SK-N-SH (cell line): ENCODE measurements at regions not wholly inside any gene's neighbourhood (a gene's known extent, or its start where the extent isn't known, plus 50 kb on each side); places are given as distances from the start of the nearest gene placed in this dataset.

Experiments used
- CTCF ChIA-PET: fragments of 300-600, 350-600 bp; formaldehyde crosslinking; extraction: SDS; loops from one replicate; lab custom pipeline; 2021; lab: Yijun Ruan, JAX
- POLR2A ChIA-PET: fragments of 350-600 bp; sonication (Branson Sonifier 250); formaldehyde crosslinking; extraction: SDS; loops from one replicate; lab custom pipeline; 2020; ENCODE audit warnings: antibody characterized with exemption, inconsistent platforms; lab: Yijun Ruan, JAX
- DNase-seq: peaks from one replicate; pipeline ENCODE4 v3.0.0; 2012
- H2AFZ ChIP-seq: fragments of 200-600 bp; sonication (generic); 2 replicates; pipeline ENCODE4 v1.8.1; 2016; ENCODE audit warnings: antibody characterized with exemption, mild to moderate bottlenecking, low read depth
- H3F3A ChIP-seq: fragments of 200-600 bp; sonication (generic); replicated peaks from 2 replicates; pipeline ENCODE3; 2016; ENCODE audit warnings: antibody characterized with exemption, mild to moderate bottlenecking; ENCODE audit not compliant: insufficient read depth
- H3K27ac ChIP-seq, 2 experiments: fragments of 200-500 bp in 1 of 2; fragments of 200-600 bp in 1 of 2; sonication (Bioruptor generic) in 1 of 2; sonication (generic), shearing (Covaris generic) in 1 of 2; 2 replicates each; pipeline versions ENCODE4 v1.5.1 to v1.6.1; 2014 to 2016; ENCODE audit warnings: low read depth in 2 of 2, inconsistent platforms in 1 of 2, low read length in 1 of 2, mild to moderate bottlenecking in 1 of 2, mixed read lengths in 1 of 2
- H3K27me3 ChIP-seq: fragments of 200-600 bp; sonication (generic), shearing (Covaris generic); 2 replicates; pipeline ENCODE4 v1.6.1; 2016; ENCODE audit warnings: mixed run types; ENCODE audit not compliant: insufficient read depth
- H3K36me3 ChIP-seq, 2 experiments: fragments of 200-500 bp in 1 of 2; fragments of 200-600 bp in 1 of 2; sonication (Bioruptor generic) in 1 of 2; sonication (generic) in 1 of 2; replicated peaks in 1 of 2; 2 replicates each; pipeline versions ENCODE3 to v1.5.1; 2014 to 2016; ENCODE audit warnings: low read length in 1 of 2, mild to moderate bottlenecking in 1 of 2; ENCODE audit not compliant: insufficient read depth in 2 of 2, control insufficient read depth in 1 of 2
- H3K4me1 ChIP-seq, 2 experiments: fragments of 200-500 bp in 1 of 2; fragments of 200-600 bp in 1 of 2; sonication (Bioruptor generic) in 1 of 2; sonication (generic), shearing (Covaris generic) in 1 of 2; 2 replicates each; pipeline versions ENCODE4 v1.5.1 to v1.6.1; 2014 to 2016; ENCODE audit warnings: low read depth in 1 of 2, low read length in 1 of 2, mixed run types in 1 of 2; ENCODE audit not compliant: insufficient read depth in 2 of 2, control insufficient read depth in 1 of 2
- H3K4me2 ChIP-seq: fragments of 200-600 bp; sonication (generic), shearing (Covaris generic); 2 replicates; pipeline ENCODE4 v1.6.1; 2017; ENCODE audit warnings: mixed run types
- H3K4me3 ChIP-seq, 2 experiments: fragments of 200-500 bp in 1 of 2; fragments of 200-600 bp in 1 of 2; sonication (Bioruptor generic) in 1 of 2; sonication (generic), shearing (Covaris generic) in 1 of 2; 2 replicates each; pipeline versions ENCODE4 v1.5.1 to v1.8.1; 2014 to 2016; ENCODE audit warnings: low read depth in 2 of 2, inconsistent platforms in 1 of 2, low read length in 1 of 2, mild to moderate bottlenecking in 1 of 2, mixed read lengths in 1 of 2, moderate library complexity in 1 of 2
- H3K79me2 ChIP-seq: fragments of 200-600 bp; sonication (generic); 2 replicates; pipeline ENCODE4 v1.8.1; 2017; ENCODE audit warnings: mild to moderate bottlenecking; ENCODE audit not compliant: insufficient read depth
- H3K9ac ChIP-seq: fragments of 200-600 bp; sonication (generic); 2 replicates; pipeline ENCODE4 v1.6.1; 2017; ENCODE audit warnings: mixed run types
- H3K9me2 ChIP-seq: fragments of 200-600 bp; sonication (generic); 2 replicates; pipeline ENCODE4 v1.6.1; 2017; ENCODE audit warnings: mixed run types
- H3K9me3 ChIP-seq: fragments of 200-600 bp; sonication (generic); 2 replicates; pipeline ENCODE4 v1.6.1; 2017; ENCODE audit warnings: mixed run types, mild to moderate bottlenecking, moderate library complexity
- H4K20me1 ChIP-seq: fragments of 200-600 bp; sonication (generic); 2 replicates; pipeline ENCODE4 v1.6.1; 2017; ENCODE audit warnings: mild to moderate bottlenecking, mixed run types; ENCODE audit not compliant: insufficient read depth
- EP300 ChIP-seq, 2 experiments: IDR thresholded peaks; 2 replicates each; pipeline versions ENCODE4 v1.4.0 to v1.6.1; 2012; ENCODE audit warnings: borderline replicate concordance in 1 of 2, low read depth in 1 of 2, low read length in 1 of 2
- FOXJ3 ChIP-seq: sonication (generic); formaldehyde crosslinking; IDR thresholded peaks from 2 replicates; pipeline ENCODE4 v1.5.1; 2020; ENCODE audit warnings: mild to moderate bottlenecking, missing genetic modification reagents
- GABPA ChIP-seq: IDR thresholded peaks from 2 replicates; pipeline ENCODE4 v1.4.0; 2012; ENCODE audit warnings: low read depth, mild to moderate bottlenecking
- GATA2 ChIP-seq: sonication (generic); formaldehyde crosslinking; IDR thresholded peaks from 2 replicates; pipeline ENCODE4 v1.5.0; 2020; ENCODE audit warnings: mild to moderate bottlenecking, missing genetic modification reagents
- IRF3 ChIP-seq: fragments of 150-350 bp; IDR thresholded peaks from 2 replicates; pipeline ENCODE4 v1.6.1; 2016; ENCODE audit warnings: mild to moderate bottlenecking, low read depth, low read length
- MEF2A ChIP-seq: IDR thresholded peaks from 2 replicates; pipeline ENCODE4 v1.4.0; 2012; ENCODE audit warnings: low read depth, borderline replicate concordance
- PBX3 ChIP-seq: IDR thresholded peaks from 2 replicates; pipeline ENCODE4; 2012
- POLR2AphosphoS5 ChIP-seq: IDR thresholded peaks from 2 replicates; pipeline ENCODE4 v1.6.1; 2012; ENCODE audit warnings: low read depth, low read length
- RAD21 ChIP-seq: IDR thresholded peaks from 2 replicates; pipeline ENCODE4 v1.6.1; 2012; ENCODE audit warnings: mild to moderate bottlenecking, low read length
- SMC3 ChIP-seq: IDR thresholded peaks from 2 replicates; pipeline ENCODE4 v1.6.1; 2012; ENCODE audit warnings: low read depth, low read length, improper control_type of control experiment
- TCF12 ChIP-seq: IDR thresholded peaks from 2 replicates; pipeline ENCODE4 v1.4.0; 2012
- TEAD4 ChIP-seq: IDR thresholded peaks from 2 replicates; pipeline ENCODE4 v1.4.0; 2012; ENCODE audit warnings: mild to moderate bottlenecking, borderline replicate concordance; ENCODE audit not compliant: insufficient read depth
- YY1 ChIP-seq: IDR thresholded peaks from 2 replicates; pipeline ENCODE4 v1.4.0; 2012; ENCODE audit warnings: low read depth, mild to moderate bottlenecking
- WGBS: methylation state at CpG from one replicate; pipeline ENCODE4 v1.1.6; 2017; ENCODE audit warnings: low lambda C conversion rate; 5-methylcytosine and 5-hydroxymethylcytosine counted together
- TF ChIP-seq, protein P1 (sequence below): fragments of 150-350 bp; IDR thresholded peaks from 2 replicates; pipeline ENCODE4 v1.6.1; 2017; ENCODE audit warnings: antibody characterized with exemption, low read length, low read depth, borderline replicate concordance
- TF ChIP-seq, protein P2 (sequence below): fragments of 200-600 bp; sonication (generic); IDR thresholded peaks from 2 replicates; pipeline ENCODE4 v1.6.1; 2017; ENCODE audit warnings: antibody characterized with exemption, mild to moderate bottlenecking, moderate library complexity

DNA sequence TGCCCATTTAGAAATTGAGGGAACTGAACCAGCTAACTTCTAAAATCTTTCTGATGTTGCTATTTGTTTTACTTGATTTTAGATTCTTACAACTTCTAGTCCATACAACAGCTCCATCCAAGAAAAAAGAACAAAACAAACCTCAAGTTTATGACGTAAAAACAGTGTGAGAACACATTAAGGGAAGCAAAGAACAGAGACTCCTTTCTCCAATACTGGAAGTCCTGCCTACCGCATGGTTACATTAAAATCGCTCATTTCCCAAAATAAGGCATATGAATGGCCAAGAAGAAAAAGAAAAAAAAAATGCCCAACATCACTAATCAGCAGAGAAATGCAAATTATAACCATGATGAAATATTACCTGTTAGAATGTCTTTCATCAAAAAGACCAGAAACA lies 110.0 kb downstream of the TRIB2 start:
- Histone ChIP-seq H3K4me1 (peaks cover 0 to 7% of the 10 kb centered on the region in 2 experiments; a peak in 2 of 4 replicates), H4K20me1 (no peaks in the 10 kb centered on the region), H3F3A (no peaks in the 10 kb centered on the region), H3K36me3 (no peaks in the 10 kb centered on the region), H3K4me3 (no peak overlapping the region), H2AFZ (no peak overlapping the region), H3K27me3 (no peaks in the 10 kb centered on the region), H3K9me2 (no peaks in the 10 kb centered on the region), H3K79me2 (no peaks in the 10 kb centered on the region), H3K9ac (no peak overlapping the region), H3K4me2 (no peak overlapping the region), H3K9me3 (no peaks in the 10 kb centered on the region), H3K27ac (no peak overlapping the region)
- ChIA-PET CTCF (interaction anchor here (1.6 to 2.5 kb wide), 2 partner anchors 21 to 105 kb away, joined by 3 to 5 read pairs; no protein-coding TSS in a partner anchor), POLR2A (no interaction called here)
- WGBS = 84% methylated on average over 3 of the region's 3 CpGs
- TF ChIP-seq SMC3 = no peak
- TF ChIP-seq, protein P1, sequence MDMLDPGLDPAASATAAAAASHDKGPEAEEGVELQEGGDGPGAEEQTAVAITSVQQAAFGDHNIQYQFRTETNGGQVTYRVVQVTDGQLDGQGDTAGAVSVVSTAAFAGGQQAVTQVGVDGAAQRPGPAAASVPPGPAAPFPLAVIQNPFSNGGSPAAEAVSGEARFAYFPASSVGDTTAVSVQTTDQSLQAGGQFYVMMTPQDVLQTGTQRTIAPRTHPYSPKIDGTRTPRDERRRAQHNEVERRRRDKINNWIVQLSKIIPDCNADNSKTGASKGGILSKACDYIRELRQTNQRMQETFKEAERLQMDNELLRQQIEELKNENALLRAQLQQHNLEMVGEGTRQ = no peak
- no peak for TF ChIP-seq GABPA
- no peak for TF ChIP-seq TCF12
- TF ChIP-seq YY1 = no peak
- TF ChIP-seq RAD21 = no peak
- TF ChIP-seq EP300 (IDR thresholded peaks at IDR 0.05; ENCODE audit: borderline replicate concordance in 1 of 2, low read depth in 1 of 2, low read length in 1 of 2) = no peak
- TF ChIP-seq, protein P2, sequence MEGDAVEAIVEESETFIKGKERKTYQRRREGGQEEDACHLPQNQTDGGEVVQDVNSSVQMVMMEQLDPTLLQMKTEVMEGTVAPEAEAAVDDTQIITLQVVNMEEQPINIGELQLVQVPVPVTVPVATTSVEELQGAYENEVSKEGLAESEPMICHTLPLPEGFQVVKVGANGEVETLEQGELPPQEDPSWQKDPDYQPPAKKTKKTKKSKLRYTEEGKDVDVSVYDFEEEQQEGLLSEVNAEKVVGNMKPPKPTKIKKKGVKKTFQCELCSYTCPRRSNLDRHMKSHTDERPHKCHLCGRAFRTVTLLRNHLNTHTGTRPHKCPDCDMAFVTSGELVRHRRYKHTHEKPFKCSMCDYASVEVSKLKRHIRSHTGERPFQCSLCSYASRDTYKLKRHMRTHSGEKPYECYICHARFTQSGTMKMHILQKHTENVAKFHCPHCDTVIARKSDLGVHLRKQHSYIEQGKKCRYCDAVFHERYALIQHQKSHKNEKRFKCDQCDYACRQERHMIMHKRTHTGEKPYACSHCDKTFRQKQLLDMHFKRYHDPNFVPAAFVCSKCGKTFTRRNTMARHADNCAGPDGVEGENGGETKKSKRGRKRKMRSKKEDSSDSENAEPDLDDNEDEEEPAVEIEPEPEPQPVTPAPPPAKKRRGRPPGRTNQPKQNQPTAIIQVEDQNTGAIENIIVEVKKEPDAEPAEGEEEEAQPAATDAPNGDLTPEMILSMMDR = no peak
- no peak for TF ChIP-seq PBX3
- no peak for TF ChIP-seq FOXJ3 (CRISPR knock-in tag)
- TF ChIP-seq GATA2 (CRISPR knock-in tag) = no peak
- no peak for TF ChIP-seq IRF3
- TF ChIP-seq POLR2AphosphoS5 = no peak
- DNase-seq = no peak

GRCh38 chr2:12827721-12828120 lies 111.0 kb downstream of the TRIB2 start:
- Histone ChIP-seq H3K9me2 (no peaks in the 10 kb centered on the region), H3K27me3 (no peaks in the 10 kb centered on the region), H3K4me1 (peaks cover 0 to 7% of the 10 kb centered on the region in 2 experiments; a peak in 2 of 4 replicates), H3K9me3 (no peaks in the 10 kb centered on the region), H3K27ac (no peak overlapping the region), H3F3A (no peaks in the 10 kb centered on the region), H3K36me3 (no peaks in the 10 kb centered on the region), H4K20me1 (no peaks in the 10 kb centered on the region), H3K4me2 (no peak overlapping the region), H2AFZ (no peak overlapping the region), H3K79me2 (no peaks in the 10 kb centered on the region), H3K9ac (no peak overlapping the region), H3K4me3 (no peak overlapping the region)
- ChIA-PET CTCF (interaction anchor here (1.0 kb wide), 1 partner anchor 180 kb away, joined by 5 read pairs; no protein-coding TSS in a partner anchor), POLR2A (no interaction called here)
- 81% methylated on average over 4 of the region's 7 CpGs for WGBS
- no peak for DNase-seq
- TF ChIP-seq, protein P2 = no peak
- TF ChIP-seq MEF2A (no peak), TEAD4 (no peak), YY1 (no peak)
